ENCODE measurements at regions not wholly inside any gene's neighbourhood (a gene's known extent, or its start where the extent isn't known, plus 50 kb on each side); places are given as distances from the start of the nearest gene placed in this dataset.
A peak's percentile ranks its signal among the peaks of the same experiment; 100 is the strongest.

DNA sequence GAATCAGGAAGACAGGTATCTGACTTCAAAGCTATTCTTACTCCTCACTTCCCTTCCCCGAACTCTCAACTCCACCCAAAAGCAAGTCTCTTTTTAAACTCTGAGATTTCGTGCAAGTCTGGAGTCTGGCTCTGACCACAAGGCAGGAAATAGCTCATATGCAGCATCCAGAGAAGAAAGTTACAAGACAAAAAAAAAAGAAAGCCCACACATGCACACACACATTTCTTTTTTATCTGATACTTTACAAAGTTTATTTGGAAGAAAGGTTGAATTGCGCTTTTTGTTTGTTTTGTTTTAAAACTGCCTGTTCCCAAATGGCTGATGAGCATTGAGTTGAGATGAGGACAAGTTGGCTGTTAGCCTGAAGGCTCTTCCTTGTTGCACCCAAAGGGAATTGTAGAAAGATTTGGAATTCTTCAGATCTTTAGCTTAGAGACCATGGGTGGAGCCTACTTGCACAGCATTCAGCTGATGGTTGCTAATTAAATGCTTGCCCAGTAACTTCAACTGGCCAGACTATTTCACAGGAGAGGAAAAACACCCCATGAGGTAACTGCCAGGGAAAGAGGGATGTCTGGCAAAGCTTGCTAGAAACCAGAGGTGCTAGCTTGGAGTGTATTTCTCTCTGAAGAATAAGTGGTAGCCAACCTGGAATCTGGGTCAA lies 490.3 kb downstream of the TTLL7 start:
- 10 to 15% methylated on average over 3 of the region's 3 CpGs for WGBS, 2 donors
- intact Hi-C loops (cut with DNase I): no loop called here
- no peaks in the 10 kb centered on the region for H3K9me3 ChIP-seq
- H3K4me3 ChIP-seq: no peak overlapping the region
- DNase-seq: no peak
- H3K4me1 ChIP-seq: peaks cover 0 to 46% (median 31%) of the 10 kb centered on the region in 4 donors
- H3K36me3 ChIP-seq: no peaks in the 10 kb centered on the region
- H3K27ac ChIP-seq: peak overlapping the region in 3 of 4 donors; percentile 28 to 60 (median 47)
- TF ChIP-seq EP300 (IDR thresholded peaks at IDR 0.05) (no peak), POLR2A (IDR thresholded peaks at IDR 0.05) (no peak), POLR2AphosphoS5 (IDR thresholded peaks at IDR 0.05) (no peak)
- TF ChIP-seq, protein P1, sequence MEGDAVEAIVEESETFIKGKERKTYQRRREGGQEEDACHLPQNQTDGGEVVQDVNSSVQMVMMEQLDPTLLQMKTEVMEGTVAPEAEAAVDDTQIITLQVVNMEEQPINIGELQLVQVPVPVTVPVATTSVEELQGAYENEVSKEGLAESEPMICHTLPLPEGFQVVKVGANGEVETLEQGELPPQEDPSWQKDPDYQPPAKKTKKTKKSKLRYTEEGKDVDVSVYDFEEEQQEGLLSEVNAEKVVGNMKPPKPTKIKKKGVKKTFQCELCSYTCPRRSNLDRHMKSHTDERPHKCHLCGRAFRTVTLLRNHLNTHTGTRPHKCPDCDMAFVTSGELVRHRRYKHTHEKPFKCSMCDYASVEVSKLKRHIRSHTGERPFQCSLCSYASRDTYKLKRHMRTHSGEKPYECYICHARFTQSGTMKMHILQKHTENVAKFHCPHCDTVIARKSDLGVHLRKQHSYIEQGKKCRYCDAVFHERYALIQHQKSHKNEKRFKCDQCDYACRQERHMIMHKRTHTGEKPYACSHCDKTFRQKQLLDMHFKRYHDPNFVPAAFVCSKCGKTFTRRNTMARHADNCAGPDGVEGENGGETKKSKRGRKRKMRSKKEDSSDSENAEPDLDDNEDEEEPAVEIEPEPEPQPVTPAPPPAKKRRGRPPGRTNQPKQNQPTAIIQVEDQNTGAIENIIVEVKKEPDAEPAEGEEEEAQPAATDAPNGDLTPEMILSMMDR (IDR thresholded peaks at IDR 0.05): no peak
- no peaks in the 10 kb centered on the region for H3K27me3 ChIP-seq

DNA sequence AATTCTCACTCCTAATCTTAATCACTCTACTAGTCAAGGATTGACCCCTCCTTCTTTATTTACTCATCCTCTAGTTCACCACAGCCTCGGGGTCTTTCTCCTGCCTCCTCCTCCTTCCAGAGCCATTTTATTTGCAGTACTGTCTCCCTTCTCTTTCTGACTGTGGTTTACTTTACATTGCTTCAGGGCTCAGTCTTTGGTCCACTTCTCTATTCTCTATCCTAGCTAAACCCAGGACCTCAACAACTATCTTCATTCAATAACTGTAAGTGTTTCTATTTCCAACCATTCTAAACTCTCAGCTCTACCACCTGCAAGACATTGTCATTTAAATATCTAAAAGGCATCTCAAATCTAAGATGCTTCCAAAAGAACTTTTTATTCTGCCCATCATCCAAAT lies 493.8 kb downstream of the TTLL7 start:
- intact Hi-C loops (cut with DNase I): no loop called here
- 74 to 81% methylated on average over 1 of the region's 1 CpG for WGBS, 2 donors

DNA sequence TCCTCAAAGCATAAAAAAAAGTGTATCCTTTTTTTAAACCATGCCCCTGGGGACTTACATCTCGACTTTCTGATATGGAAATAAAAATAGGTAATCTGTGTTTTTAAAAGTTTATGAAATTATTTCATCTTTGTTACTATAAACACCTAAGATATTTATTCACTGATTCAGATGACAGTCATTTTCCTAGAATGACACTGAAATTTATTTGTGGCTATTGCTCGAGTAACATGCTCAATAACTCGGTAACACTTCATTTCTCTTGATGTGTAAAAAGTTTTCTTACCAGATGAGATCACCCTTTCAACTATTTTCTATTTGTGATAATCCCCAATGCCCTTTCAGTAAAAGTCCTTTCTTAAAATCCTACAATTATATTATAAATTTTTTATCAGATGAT lies 495.8 kb downstream of the TTLL7 start:
- Histone ChIP-seq H3K36me3 (no peaks in the 10 kb centered on the region), H3K27ac (no peak overlapping the region), H3K27me3 (no peaks in the 10 kb centered on the region), H3K4me3 (no peak overlapping the region), H3K9me3 (no peaks in the 10 kb centered on the region), H3K4me1 (peaks cover 0 to 2% (median under 1%) of the 10 kb centered on the region in 4 donors)
- intact Hi-C loops (cut with DNase I): no loop called here
- WGBS, 2 donors: 75 to 78% methylated on average over 3 of the region's 3 CpGs
- TF ChIP-seq, protein P1 (IDR thresholded peaks at IDR 0.05): no peak
- no peak for TF ChIP-seq EP300 (IDR thresholded peaks at IDR 0.05)
- no peak for TF ChIP-seq POLR2A (IDR thresholded peaks at IDR 0.05)
- DNase-seq: no peak

More for the DNA sequence above, 493.8 kb downstream of the TTLL7 start:
- H3K27ac ChIP-seq: no peak overlapping the region
- TF ChIP-seq POLR2AphosphoS5 (IDR thresholded peaks at IDR 0.05): no peak
- TF ChIP-seq, protein P1 (IDR thresholded peaks at IDR 0.05): no peak
- no peak for TF ChIP-seq POLR2A (IDR thresholded peaks at IDR 0.05)
- no peak for TF ChIP-seq EP300 (IDR thresholded peaks at IDR 0.05)
- H3K27me3 ChIP-seq: no peaks in the 10 kb centered on the region
- no peak overlapping the region for H3K4me3 ChIP-seq
- peaks cover 0 to 22% (median 18%) of the 10 kb centered on the region in 4 donors for H3K4me1 ChIP-seq
- no peaks in the 10 kb centered on the region for H3K36me3 ChIP-seq
- no peak for DNase-seq
- H3K9me3 ChIP-seq: no peaks in the 10 kb centered on the region

DNA sequence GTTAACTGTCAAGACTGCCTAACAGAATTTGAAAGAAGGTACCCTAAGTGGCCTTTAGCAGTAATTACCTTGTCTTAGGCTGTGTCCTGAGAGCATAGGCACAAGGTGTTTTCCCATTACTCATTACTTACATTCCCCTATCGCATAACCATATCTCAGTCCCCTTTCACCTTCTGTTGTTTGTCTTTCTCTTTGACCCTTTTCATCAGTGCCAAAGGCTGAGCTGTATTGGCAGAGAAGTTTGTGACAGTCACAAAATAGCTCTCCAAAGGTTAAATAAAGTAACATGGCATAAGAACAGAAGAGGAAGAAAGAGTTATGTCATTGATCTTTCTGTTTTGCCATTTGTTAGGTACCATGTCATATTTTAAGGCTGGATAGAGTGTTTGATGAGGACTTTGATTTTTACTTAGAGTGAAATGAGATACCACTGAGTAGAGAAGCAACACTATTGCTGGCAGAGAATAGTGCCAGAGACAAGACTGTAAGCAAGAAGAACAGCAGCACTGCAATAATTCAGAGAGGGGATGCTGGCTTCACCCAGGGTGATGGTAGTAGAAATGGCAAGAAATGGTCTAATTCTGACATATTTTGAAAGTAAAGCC lies 497.8 kb downstream of the TTLL7 start:
- Histone ChIP-seq H3K36me3 (no peaks in the 10 kb centered on the region), H3K4me3 (no peak overlapping the region), H3K27ac (no peak overlapping the region), H3K4me1 (no peaks in the 10 kb centered on the region), H3K9me3 (no peaks in the 10 kb centered on the region), H3K27me3 (no peaks in the 10 kb centered on the region)
- WGBS, 2 donors: 56 to 77% methylated on average over 1 of the region's 1 CpG
- intact Hi-C loops (cut with DNase I): no loop called here
- no peak for DNase-seq
- TF ChIP-seq, protein P1 (IDR thresholded peaks at IDR 0.05): no peak
- TF ChIP-seq POLR2AphosphoS5 (IDR thresholded peaks at IDR 0.05) (no peak), EP300 (IDR thresholded peaks at IDR 0.05) (no peak), POLR2A (IDR thresholded peaks at IDR 0.05) (no peak)
